ENCODE measurements at regions not wholly inside any gene's neighbourhood (a gene's known extent, or its start where the extent isn't known, plus 50 kb on each side); places are given as distances from the start of the nearest gene placed in this dataset.

GRCh38 chr11:130692220-130692619 is 224.1 kb downstream of the SNX19 start:
- H3K27me3 ChIP-seq, result no peaks in the 10 kb centered on the region
- no peak overlapping the region for H3K4me3 ChIP-seq
- TF ChIP-seq Cebpa-rat (IDR thresholded peaks at IDR 0.05), result no peak
- H3K36me3 ChIP-seq, result no peaks in the 10 kb centered on the region
- no peaks in the 10 kb centered on the region for H3K9me3 ChIP-seq (replicated peaks in 1 of 11)
- no peak overlapping the region for H3K9ac ChIP-seq
- no peak overlapping the region for H3K27ac ChIP-seq
- peaks cover 0 to 10% (median 6%) of the 10 kb centered on the region in 10 experiments; a peak in 10 of 20 replicates for H3K4me1 ChIP-seq
- no peak overlapping the region for H3K4me2 ChIP-seq
- no peaks in the 10 kb centered on the region for H4K20me1 ChIP-seq

DNA sequence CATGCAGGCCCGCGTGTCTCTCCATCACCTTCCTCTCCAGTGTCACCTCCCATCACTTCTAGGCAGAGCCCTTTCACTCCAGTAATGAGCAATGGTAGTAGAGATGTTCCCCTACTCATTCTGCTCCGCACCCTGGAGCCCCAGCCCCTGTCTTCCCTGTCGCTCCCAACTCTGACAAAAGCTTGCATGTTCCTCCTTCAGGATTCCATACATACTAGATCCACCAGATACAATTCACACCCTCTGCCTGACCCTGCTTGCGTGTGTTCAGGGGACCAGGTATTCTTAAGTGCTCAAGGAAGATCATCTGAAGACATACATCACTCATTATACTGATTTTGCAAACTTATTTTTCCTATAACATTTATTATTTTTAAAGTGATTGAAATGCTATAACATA is 222.7 kb downstream of the SNX19 start:
- H3K36me3 ChIP-seq, result no peaks in the 10 kb centered on the region
- H4K20me1 ChIP-seq, result no peaks in the 10 kb centered on the region
- H3K4me2 ChIP-seq, result no peak overlapping the region
- H3K9ac ChIP-seq, result no peak overlapping the region
- no peaks in the 10 kb centered on the region for H3K9me3 ChIP-seq (replicated peaks in 1 of 11)
- H3K27me3 ChIP-seq, result no peaks in the 10 kb centered on the region
- no peak for TF ChIP-seq Cebpa-rat (IDR thresholded peaks at IDR 0.05)
- no peak overlapping the region for H3K4me3 ChIP-seq
- H3K27ac ChIP-seq, result no peak overlapping the region
- H3K4me1 ChIP-seq, result peaks cover 0 to 10% (median 6%) of the 10 kb centered on the region in 10 experiments; a peak in 10 of 20 replicates

DNA sequence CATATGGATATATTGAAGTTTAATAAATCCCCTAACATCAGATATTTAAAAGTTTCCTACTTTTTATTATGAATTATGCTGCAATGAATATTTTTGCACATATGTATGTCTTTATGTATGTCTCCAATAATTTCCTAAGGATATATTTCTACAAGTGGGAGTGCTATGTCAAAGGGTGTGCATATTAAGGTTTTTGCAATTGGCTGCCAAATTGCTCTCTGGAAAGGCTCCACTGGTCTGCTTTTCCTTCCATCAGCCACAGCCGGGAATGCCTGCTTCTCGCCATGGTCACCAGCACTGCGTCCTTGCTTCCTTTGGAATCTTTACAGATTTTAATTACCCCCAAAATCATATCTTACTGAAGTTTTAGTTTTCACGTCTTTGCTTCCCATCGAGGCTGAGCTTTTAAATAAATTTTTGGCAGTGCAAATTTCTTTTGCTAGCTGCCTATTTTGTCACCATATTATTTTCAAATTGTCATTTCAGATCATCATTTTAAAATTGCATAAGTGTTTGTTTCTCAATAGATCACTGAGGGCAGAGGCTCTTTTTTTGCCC is 221.7 kb downstream of the SNX19 start:
- Histone ChIP-seq H3K4me1 (peaks cover 0 to 2% (median 0%) of the 10 kb centered on the region in 10 experiments; a peak in 5 of 20 replicates), H3K27me3 (no peaks in the 10 kb centered on the region), H3K9ac (no peak overlapping the region), H3K4me3 (no peak overlapping the region), H3K27ac (no peak overlapping the region), H3K4me2 (no peak overlapping the region), H4K20me1 (no peaks in the 10 kb centered on the region), H3K36me3 (no peaks in the 10 kb centered on the region), H3K9me3 (replicated peaks in 1 of 11) (no peaks in the 10 kb centered on the region)
- TF ChIP-seq Cebpa-rat (IDR thresholded peaks at IDR 0.05), result no peak

GRCh38 chr11:130698174-130698573 is 218.1 kb downstream of the SNX19 start:
- Histone ChIP-seq H3K4me1 (no peaks in the 10 kb centered on the region), H3K27me3 (no peaks in the 10 kb centered on the region), H3K9ac (no peak overlapping the region), H4K20me1 (no peaks in the 10 kb centered on the region), H3K9me3 (replicated peaks in 1 of 11) (no peaks in the 10 kb centered on the region), H3K4me3 (no peak overlapping the region), H3K27ac (no peak overlapping the region), H3K36me3 (no peaks in the 10 kb centered on the region), H3K4me2 (no peak overlapping the region)
- no peak for TF ChIP-seq Cebpa-rat (IDR thresholded peaks at IDR 0.05)

DNA sequence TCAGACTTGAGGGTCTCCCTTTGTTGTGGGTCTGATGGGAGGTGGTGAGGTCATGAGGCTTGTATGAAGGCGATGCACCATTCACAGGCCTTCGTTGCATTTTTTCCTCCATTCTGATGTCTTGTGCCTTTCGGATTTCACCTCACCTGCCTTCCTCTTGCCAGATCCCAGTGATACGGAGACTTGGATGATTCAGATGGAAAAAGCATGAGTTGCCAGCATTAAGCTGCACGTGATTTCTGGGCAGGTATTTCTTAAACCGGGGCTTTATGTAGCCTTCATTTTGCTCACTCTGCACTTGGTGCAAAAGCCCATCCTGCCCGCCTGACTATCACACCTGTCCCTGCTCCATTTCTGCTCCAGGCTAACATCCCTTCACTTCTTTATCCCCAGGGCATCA is 216.7 kb downstream of the SNX19 start:
- Histone ChIP-seq H3K27ac (no peak overlapping the region), H3K4me2 (no peak overlapping the region), H3K4me3 (no peak overlapping the region), H3K9ac (no peak overlapping the region), H3K36me3 (no peaks in the 10 kb centered on the region), H4K20me1 (no peaks in the 10 kb centered on the region), H3K4me1 (no peaks in the 10 kb centered on the region), H3K9me3 (replicated peaks in 1 of 11) (no peaks in the 10 kb centered on the region; a peak in 2 of 22 replicates), H3K27me3 (no peaks in the 10 kb centered on the region)
- no peak for TF ChIP-seq Cebpa-rat (IDR thresholded peaks at IDR 0.05)

- H3K9me3 ChIP-seq (replicated peaks in 1 of 11), result no peaks in the 10 kb centered on the region; a peak in 2 of 22 replicates
- no peaks in the 10 kb centered on the region for H4K20me1 ChIP-seq
- H3K4me1 ChIP-seq, result no peaks in the 10 kb centered on the region
- no peak overlapping the region for H3K27ac ChIP-seq
- H3K27me3 ChIP-seq, result no peaks in the 10 kb centered on the region
- no peaks in the 10 kb centered on the region for H3K36me3 ChIP-seq
- H3K4me3 ChIP-seq, result no peak overlapping the region
- H3K9ac ChIP-seq, result no peak overlapping the region
- no peak for TF ChIP-seq Cebpa-rat (IDR thresholded peaks at IDR 0.05)
- H3K4me2 ChIP-seq, result no peak overlapping the region
Observed at GRCh38 chr11:130700092-130700491, 216.2 kb downstream of the SNX19 start.

DNA sequence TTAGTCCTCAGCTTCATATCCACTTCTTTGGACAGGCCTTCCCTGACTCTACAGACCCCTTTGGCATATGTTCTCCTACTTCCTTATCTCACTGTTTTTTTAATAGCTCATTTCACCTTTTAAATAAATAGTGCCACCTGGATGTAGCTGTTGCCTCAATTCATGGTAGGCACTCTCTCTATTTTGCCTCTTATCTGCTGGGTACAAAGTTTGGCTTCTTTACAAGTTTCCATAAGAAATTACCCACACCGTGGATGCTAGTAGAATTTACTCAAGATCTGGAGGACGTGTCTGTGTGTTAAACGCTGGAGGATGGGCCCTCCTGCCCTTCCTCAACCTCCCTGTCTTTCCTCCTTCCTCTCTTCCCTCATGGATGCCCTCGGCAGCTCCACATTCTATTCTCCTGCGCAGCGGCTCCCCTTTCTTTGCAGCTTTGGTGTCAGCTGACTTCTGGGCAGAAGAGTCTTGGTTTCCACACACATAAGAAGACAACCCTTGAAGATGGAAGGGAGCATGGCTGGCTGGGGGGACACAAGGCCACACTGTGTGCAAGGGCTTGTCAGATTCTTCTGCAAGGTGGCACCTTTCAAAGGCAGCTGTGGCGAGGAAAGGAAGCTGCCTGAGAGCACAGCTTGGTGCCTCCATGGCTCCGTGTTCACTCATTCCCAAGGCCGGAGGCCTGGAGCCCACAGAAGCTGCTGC is 212.6 kb downstream of the SNX19 start:
- Histone ChIP-seq H3K36me3 (no peaks in the 10 kb centered on the region), H3K4me2 (no peak overlapping the region), H3K27me3 (no peaks in the 10 kb centered on the region), H4K20me1 (no peaks in the 10 kb centered on the region), H3K4me1 (no peaks in the 10 kb centered on the region), H3K9me3 (replicated peaks in 1 of 11) (peaks cover 0 to 5% (median 0%) of the 10 kb centered on the region in 11 experiments; a peak in 2 of 22 replicates), H3K9ac (no peak overlapping the region), H3K4me3 (no peak overlapping the region), H3K27ac (no peak overlapping the region)
- TF ChIP-seq Cebpa-rat (IDR thresholded peaks at IDR 0.05), result no peak

GRCh38 chr11:130705670-130706421 is 210.4 kb downstream of the SNX19 start:
- peaks cover 0 to 20% (median 16%) of the 10 kb centered on the region in 10 experiments; a peak in 17 of 20 replicates for H3K4me1 ChIP-seq
- H4K20me1 ChIP-seq, result no peaks in the 10 kb centered on the region
- no peak overlapping the region for H3K9ac ChIP-seq
- H3K27me3 ChIP-seq, result no peaks in the 10 kb centered on the region
- TF ChIP-seq Cebpa-rat (IDR thresholded peaks at IDR 0.05), result no peak
- no peaks in the 10 kb centered on the region for H3K36me3 ChIP-seq
- no peak overlapping the region for H3K4me3 ChIP-seq
- H3K27ac ChIP-seq, result no peak overlapping the region
- peaks cover 0 to 6% (median 0%) of the 10 kb centered on the region in 11 experiments; a peak in 2 of 22 replicates for H3K9me3 ChIP-seq (replicated peaks in 1 of 11)
- H3K4me2 ChIP-seq, result no peak overlapping the region

DNA sequence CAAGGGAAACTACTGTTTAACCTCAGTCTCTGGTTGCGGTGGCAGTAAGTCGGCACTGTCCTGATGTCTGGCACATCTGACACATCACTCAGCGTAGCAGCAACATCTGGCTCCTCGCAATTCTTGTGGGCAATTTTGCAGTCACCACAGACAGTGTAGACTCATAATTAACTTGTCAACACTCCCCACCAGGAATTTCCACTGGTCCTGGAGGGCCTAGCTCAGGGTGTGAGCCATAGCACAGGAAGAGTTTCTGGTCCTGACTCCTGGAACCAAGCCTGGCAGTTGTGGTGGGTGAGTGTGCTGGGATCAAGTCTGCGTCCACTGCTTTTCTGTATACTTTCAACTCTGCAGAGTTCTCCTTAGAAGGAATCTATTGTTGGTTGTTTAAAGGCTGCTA is 209.7 kb downstream of the SNX19 start:
- Histone ChIP-seq H3K9ac (no peak overlapping the region), H3K36me3 (no peaks in the 10 kb centered on the region), H4K20me1 (no peaks in the 10 kb centered on the region), H3K27me3 (no peaks in the 10 kb centered on the region), H3K4me3 (no peak overlapping the region), H3K27ac (no peak overlapping the region), H3K4me1 (peaks cover 0 to 27% (median 21%) of the 10 kb centered on the region in 10 experiments; a peak in 17 of 20 replicates), H3K4me2 (no peak overlapping the region), H3K9me3 (replicated peaks in 1 of 11) (peaks cover 0 to 6% (median 0%) of the 10 kb centered on the region in 11 experiments; a peak in 2 of 22 replicates)
- TF ChIP-seq Cebpa-rat (IDR thresholded peaks at IDR 0.05), result no peak
